ENCODE measurements at regions not wholly inside any gene's neighbourhood (a gene's known extent, or its start where the extent isn't known, plus 50 kb on each side); places are given as distances from the start of the nearest gene placed in this dataset.

DNA sequence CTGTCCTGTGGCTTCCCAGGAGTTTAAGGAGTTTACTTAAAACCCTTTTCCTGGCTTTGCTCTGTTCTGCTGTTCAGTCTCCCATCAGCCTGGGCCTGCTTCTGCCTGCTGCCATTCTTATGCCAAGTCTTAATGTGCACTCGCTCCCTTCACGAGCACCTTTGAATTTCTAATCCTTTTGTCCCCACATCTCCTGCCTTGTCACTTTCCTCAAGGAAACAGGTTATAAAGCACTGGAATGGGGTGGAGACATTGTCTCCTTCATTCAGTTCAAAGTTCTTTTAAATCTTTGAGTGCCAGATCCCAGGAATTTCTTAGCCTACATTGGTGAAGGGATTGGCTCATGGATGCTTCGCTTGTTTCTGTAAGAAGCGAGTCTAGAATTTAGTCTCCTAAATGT lies 87.2 kb upstream of the LIFR start:
- TF ChIP-seq EZH2 (IDR thresholded peaks at IDR 0.05; ENCODE audit: borderline replicate concordance, low read depth, low read length, poor library complexity, severe bottlenecking) = no peak
- TF ChIP-seq, protein P1, sequence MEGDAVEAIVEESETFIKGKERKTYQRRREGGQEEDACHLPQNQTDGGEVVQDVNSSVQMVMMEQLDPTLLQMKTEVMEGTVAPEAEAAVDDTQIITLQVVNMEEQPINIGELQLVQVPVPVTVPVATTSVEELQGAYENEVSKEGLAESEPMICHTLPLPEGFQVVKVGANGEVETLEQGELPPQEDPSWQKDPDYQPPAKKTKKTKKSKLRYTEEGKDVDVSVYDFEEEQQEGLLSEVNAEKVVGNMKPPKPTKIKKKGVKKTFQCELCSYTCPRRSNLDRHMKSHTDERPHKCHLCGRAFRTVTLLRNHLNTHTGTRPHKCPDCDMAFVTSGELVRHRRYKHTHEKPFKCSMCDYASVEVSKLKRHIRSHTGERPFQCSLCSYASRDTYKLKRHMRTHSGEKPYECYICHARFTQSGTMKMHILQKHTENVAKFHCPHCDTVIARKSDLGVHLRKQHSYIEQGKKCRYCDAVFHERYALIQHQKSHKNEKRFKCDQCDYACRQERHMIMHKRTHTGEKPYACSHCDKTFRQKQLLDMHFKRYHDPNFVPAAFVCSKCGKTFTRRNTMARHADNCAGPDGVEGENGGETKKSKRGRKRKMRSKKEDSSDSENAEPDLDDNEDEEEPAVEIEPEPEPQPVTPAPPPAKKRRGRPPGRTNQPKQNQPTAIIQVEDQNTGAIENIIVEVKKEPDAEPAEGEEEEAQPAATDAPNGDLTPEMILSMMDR (conservative IDR thresholded peaks at IDR 0.05; ENCODE audit: low read depth, low read length) = no peak
- intact Hi-C loops (cut with micrococcal nuclease; ENCODE audit: unreplicated experiment) = no loop called here
- no peak for DNase-seq (ENCODE audit: low spot score)
- ChIA-PET CTCF (no interaction called here), POLR2A (ENCODE audit: low non-redundant PET) (no interaction called here)
- Histone ChIP-seq H3K27ac (ENCODE audit: low read depth, low read length, poor library complexity, severe bottlenecking) (no peak overlapping the region), H3K4me3 (ENCODE audit: low read depth, low read length, poor library complexity, severe bottlenecking) (no peak overlapping the region), H3K9me3 (ENCODE audit: low read depth, low read length, poor library complexity, severe bottlenecking) (no peaks in the 10 kb centered on the region), H3K27me3 (replicated peaks; ENCODE audit: insufficient read depth, low read depth, low read length, poor library complexity) (no peaks in the 10 kb centered on the region), H3K36me3 (ENCODE audit: insufficient read depth, low read length, poor library complexity, severe bottlenecking) (no peaks in the 10 kb centered on the region), H3K4me1 (ENCODE audit: insufficient read depth, low read length, poor library complexity, severe bottlenecking) (peaks cover 10% of the 10 kb centered on the region)
- BruUV-seq (replicated peaks) = no TSS peak

DNA sequence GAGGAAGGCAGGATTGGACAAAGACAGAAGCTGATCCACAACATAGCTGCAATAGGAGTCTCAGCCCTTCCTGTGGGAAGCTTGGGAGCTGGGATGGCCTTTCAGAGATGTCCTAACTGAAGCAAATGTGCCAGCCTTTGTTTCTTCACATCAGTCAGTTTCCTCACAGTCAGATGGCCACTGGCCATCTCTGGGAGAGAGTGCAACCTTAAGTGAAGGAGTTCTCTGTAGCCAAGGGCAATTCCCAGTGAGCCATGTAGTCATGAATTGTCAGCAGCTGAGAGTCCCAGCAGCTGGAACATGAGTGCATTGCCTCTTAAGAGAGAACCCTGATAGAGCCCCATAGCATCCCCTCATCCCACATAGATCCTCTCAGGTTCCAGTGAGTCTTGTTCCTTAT lies 89.1 kb upstream of the LIFR start:
- POLR2A ChIA-PET (ENCODE audit: low non-redundant PET) = no interaction called here
- no TSS peak for BruUV-seq (replicated peaks)
- H3K27ac ChIP-seq (ENCODE audit: low read depth, low read length, poor library complexity, severe bottlenecking) = no peak overlapping the region
- no peak for DNase-seq (ENCODE audit: low spot score)
- peaks cover 10% of the 10 kb centered on the region for H3K4me1 ChIP-seq (ENCODE audit: insufficient read depth, low read length, poor library complexity, severe bottlenecking)
- no peak overlapping the region for H3K4me3 ChIP-seq (ENCODE audit: low read depth, low read length, poor library complexity, severe bottlenecking)
- no peaks in the 10 kb centered on the region for H3K36me3 ChIP-seq (ENCODE audit: insufficient read depth, low read length, poor library complexity, severe bottlenecking)
- TF ChIP-seq, protein P1 (conservative IDR thresholded peaks at IDR 0.05; ENCODE audit: low read depth, low read length) = no peak
- no peak for TF ChIP-seq EZH2 (IDR thresholded peaks at IDR 0.05; ENCODE audit: borderline replicate concordance, low read depth, low read length, poor library complexity, severe bottlenecking)
- no peaks in the 10 kb centered on the region for H3K9me3 ChIP-seq (ENCODE audit: low read depth, low read length, poor library complexity, severe bottlenecking)
- intact Hi-C loops (cut with micrococcal nuclease; ENCODE audit: unreplicated experiment) = no loop called here
- H3K27me3 ChIP-seq (replicated peaks; ENCODE audit: insufficient read depth, low read depth, low read length, poor library complexity) = no peaks in the 10 kb centered on the region
- CTCF ChIA-PET = no interaction called here

DNA sequence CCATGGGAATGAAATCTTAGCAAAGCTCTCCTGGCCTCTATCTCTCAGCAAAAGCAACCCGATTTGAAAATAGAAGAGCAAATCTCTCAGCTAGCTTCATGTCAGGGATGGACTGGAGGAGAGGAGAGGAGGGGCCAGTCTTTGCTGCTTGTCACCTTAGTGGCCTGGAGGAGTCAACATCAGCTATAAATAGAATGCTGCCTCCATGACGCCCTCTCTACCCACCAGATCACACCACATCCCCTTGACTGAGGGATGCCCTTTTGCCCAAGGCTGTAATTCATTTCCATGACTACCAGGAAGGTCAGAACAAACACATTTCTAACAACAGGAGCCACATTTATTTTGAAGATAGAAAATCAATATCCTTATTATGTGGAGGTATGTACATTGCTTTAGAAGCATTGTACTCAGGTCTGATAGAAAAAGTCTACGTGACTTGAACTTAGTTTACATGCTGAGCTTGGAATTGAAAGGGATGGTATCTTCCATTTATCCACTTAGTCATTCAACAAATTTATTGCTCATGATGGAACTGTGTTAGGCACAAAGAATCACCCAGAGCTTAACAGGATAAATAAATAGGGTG lies 92.4 kb upstream of the LIFR start:
- Histone ChIP-seq H3K27ac (ENCODE audit: low read depth, low read length, poor library complexity, severe bottlenecking) (no peak overlapping the region), H3K4me1 (ENCODE audit: insufficient read depth, low read length, poor library complexity, severe bottlenecking) (peaks cover 3% of the 10 kb centered on the region), H3K4me3 (ENCODE audit: low read depth, low read length, poor library complexity, severe bottlenecking) (no peak overlapping the region), H3K9me3 (ENCODE audit: low read depth, low read length, poor library complexity, severe bottlenecking) (no peaks in the 10 kb centered on the region), H3K27me3 (replicated peaks; ENCODE audit: insufficient read depth, low read depth, low read length, poor library complexity) (no peaks in the 10 kb centered on the region), H3K36me3 (ENCODE audit: insufficient read depth, low read length, poor library complexity, severe bottlenecking) (no peaks in the 10 kb centered on the region)
- DNase-seq (ENCODE audit: low spot score) = no peak
- ChIA-PET CTCF (no interaction called here), POLR2A (ENCODE audit: low non-redundant PET) (interaction anchor here (0.6 kb wide), 1 partner anchor 49 kb away, joined by 4 read pairs; no protein-coding TSS in a partner anchor)
- no peak for TF ChIP-seq EZH2 (IDR thresholded peaks at IDR 0.05; ENCODE audit: borderline replicate concordance, low read depth, low read length, poor library complexity, severe bottlenecking)
- TF ChIP-seq, protein P1 (conservative IDR thresholded peaks at IDR 0.05; ENCODE audit: low read depth, low read length) = no peak
- intact Hi-C loops (cut with micrococcal nuclease; ENCODE audit: unreplicated experiment) = no loop called here
- no TSS peak for BruUV-seq (replicated peaks)

Data from A673 (cell line).